ENCODE measurements at regions not wholly inside any gene's neighbourhood (a gene's known extent, or its start where the extent isn't known, plus 50 kb on each side); places are given as distances from the start of the nearest gene placed in this dataset.

- DNase-seq: no peak
Observed at GRCh38 chr14:99347561-99347960, 75.6 kb upstream of the BCL11B start.

GRCh38 chr14:99346470-99347080, 74.6 kb upstream of the BCL11B start:
- DNase-seq: no peak

GRCh38 chr14:99345472-99345871, 73.5 kb upstream of the BCL11B start:
- no peak for DNase-seq

GRCh38 chr14:99344051-99344758, 72.2 kb upstream of the BCL11B start:
- no peak for DNase-seq

- no peak for DNase-seq
Observed at GRCh38 chr14:99342906-99343305, 70.9 kb upstream of the BCL11B start.

GRCh38 chr14:99342204-99342603, 70.2 kb upstream of the BCL11B start:
- no peak for DNase-seq

- DNase-seq: no peak
Observed at GRCh38 chr14:99339551-99339950, 67.6 kb upstream of the BCL11B start.

GRCh38 chr14:99338313-99338712, 66.3 kb upstream of the BCL11B start:
- DNase-seq: no peak

GRCh38 chr14:99333841-99334635, 62.0 kb upstream of the BCL11B start:
- DNase-seq: no peak

GRCh38 chr14:99333214-99333613, 61.2 kb upstream of the BCL11B start:
- DNase-seq: no peak

- DNase-seq: no peak
Observed at GRCh38 chr14:99331811-99332210, 59.8 kb upstream of the BCL11B start.

GRCh38 chr14:99330316-99331240, 58.6 kb upstream of the BCL11B start:
- no peak for DNase-seq

GRCh38 chr14:99329711-99330315, 57.8 kb upstream of the BCL11B start:
- DNase-seq: no peak

GRCh38 chr14:99327458-99328250, 55.7 kb upstream of the BCL11B start:
- peak; percentile 55 for DNase-seq

- no peak for DNase-seq
Observed at GRCh38 chr14:99327050-99327449, 55.1 kb upstream of the BCL11B start.

- no peak for DNase-seq
Observed at GRCh38 chr14:99326041-99326710, 54.2 kb upstream of the BCL11B start.

GRCh38 chr14:99325591-99325990, 53.6 kb upstream of the BCL11B start:
- DNase-seq: no peak

GRCh38 chr14:99325016-99325415, 53.0 kb upstream of the BCL11B start:
- DNase-seq: no peak

- no peak for DNase-seq
Observed at GRCh38 chr14:99324291-99324690, 52.3 kb upstream of the BCL11B start.

GRCh38 chr14:99323603-99324185, 51.7 kb upstream of the BCL11B start:
- DNase-seq: no peak

All from eye (tissue), 1 donor.